GM12891 (cell line): ENCODE measurements at regions not wholly inside any gene's neighbourhood (a gene's known extent, or its start where the extent isn't known, plus 50 kb on each side); places are given as distances from the start of the nearest gene placed in this dataset.
"Not testable (repeated sequence)": the region's sequence is repeated elsewhere in the genome, so short reads cannot be mapped to it uniquely, and the experiment has no call there.

Experiments
- POLR2A ChIP-seq: IDR thresholded peaks from 2 replicates; pipeline ENCODE4 v1.6.1; 2011; ENCODE audit warnings: low read depth, low read length, control low read depth
- POLR2AphosphoS5 ChIP-seq: IDR thresholded peaks from 2 replicates; pipeline ENCODE4 v1.6.1; 2011; ENCODE audit warnings: low read depth, low read length, control low read depth
- POU2F2 ChIP-seq: IDR thresholded peaks from 2 replicates; pipeline ENCODE4 v1.6.1; 2011; ENCODE audit warnings: low read depth, mild to moderate bottlenecking, control low read depth, low read length, moderate library complexity
- SPI1 ChIP-seq: IDR thresholded peaks from 2 replicates; pipeline ENCODE4 v1.6.1; 2011; ENCODE audit warnings: low read depth, low read length, control low read depth

DNA sequence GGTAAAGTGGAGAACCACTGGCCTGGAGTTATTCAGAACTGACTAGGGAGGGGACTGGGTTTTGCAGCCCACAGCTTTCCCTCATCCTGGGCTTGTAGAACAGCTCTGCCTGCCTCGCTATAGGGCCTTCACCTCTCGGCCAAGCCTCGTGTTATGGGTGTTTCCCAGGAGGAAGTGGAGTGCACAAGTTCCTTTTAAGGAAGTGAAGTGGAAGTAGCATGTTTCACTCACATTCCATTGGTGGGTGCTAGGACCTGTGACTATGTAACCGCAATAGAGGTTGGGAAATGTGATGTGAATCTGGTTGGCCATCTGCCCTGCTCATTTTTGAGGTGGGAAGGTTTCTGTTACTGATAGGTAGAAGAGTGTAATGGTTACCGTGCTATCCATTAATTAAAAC, 69.0 kb downstream of the CRYBB2 start:
- not testable (repeated sequence) for TF ChIP-seq POLR2A, SPI1, POLR2AphosphoS5, POU2F2
